ENCODE measurements at regions not wholly inside any gene's neighbourhood (a gene's known extent, or its start where the extent isn't known, plus 50 kb on each side); places are given as distances from the start of the nearest gene placed in this dataset.

GRCh38 chr7:20520530-20520929 is 94.9 kb upstream of the ABCB5 start:
- TF ChIP-seq ZFP3 (CRISPR knock-in tag; IDR thresholded peaks at IDR 0.05) = no peak
- no peak for TF ChIP-seq RARB (CRISPR knock-in tag; IDR thresholded peaks at IDR 0.05)
- no peak for TF ChIP-seq TOX (CRISPR knock-in tag; IDR thresholded peaks at IDR 0.05; ENCODE audit: borderline replicate concordance)
- TF ChIP-seq TCF4 (CRISPR knock-in tag; IDR thresholded peaks at IDR 0.05; ENCODE audit: borderline replicate concordance) = no peak
- no peak for TF ChIP-seq PATZ1 (CRISPR knock-in tag; IDR thresholded peaks at IDR 0.05; ENCODE audit: borderline replicate concordance)
- no peak for TF ChIP-seq ZNF8 (CRISPR knock-in tag; IDR thresholded peaks at IDR 0.05)
- TF ChIP-seq ESRRG (CRISPR knock-in tag; IDR thresholded peaks at IDR 0.05) = no peak
- TF ChIP-seq CSRNP3 (CRISPR knock-in tag; IDR thresholded peaks at IDR 0.05) = no peak
- no peak for TF ChIP-seq ZC3H10 (CRISPR knock-in tag; IDR thresholded peaks at IDR 0.05)
- no peak for TF ChIP-seq POU6F1 (CRISPR knock-in tag; IDR thresholded peaks at IDR 0.05; ENCODE audit: borderline replicate concordance, low read depth)
- no peak for TF ChIP-seq ZNF70 (CRISPR knock-in tag; IDR thresholded peaks at IDR 0.05)

Data from SK-N-SH treated with all-trans-retinoic acid at 6 μM for 48 hours (cell line).